GM12878 (cell line): ENCODE measurements at regions not wholly inside any gene's neighbourhood (a gene's known extent, or its start where the extent isn't known, plus 50 kb on each side); places are given as distances from the start of the nearest gene placed in this dataset.

Experiments used
- ATAC-seq: fragments of 200-7000 bp; cut with Tn5 transposase; 3 replicates; pipeline ENCODE4 v1.9.1; 2020; ENCODE audit warnings: mild to moderate bottlenecking, moderate library complexity
- BruUV-seq: library from RNA; stranded (reverse); fragments of 400-500 nt; replicated peaks from 2 replicates; lab custom pipeline; 2021; lab: Mats Ljungman, UMichigan
- CTCF ChIA-PET: fragments of 300-600 bp; sonication (Branson Sonifier 250); formaldehyde crosslinking; extraction: SDS; loops from one replicate; lab custom pipeline; 2021; ENCODE audit warnings: inconsistent platforms; lab: Yijun Ruan, JAX
- POLR2A ChIA-PET: fragments of 350-600 bp; formaldehyde crosslinking; extraction: SDS; loops from one replicate; lab custom pipeline; 2021; ENCODE audit warnings: inconsistent platforms; lab: Charles Lee
- RAD21 ChIA-PET: fragments of 300-600 bp; sonication (Branson Sonifier 250); formaldehyde crosslinking; loops from one replicate; lab custom pipeline; 2023; ENCODE audit warnings: antibody characterized with exemption; ENCODE audit not compliant: unreplicated experiment; lab: Charles Lee
- SMC1A ChIA-PET: fragments of 300-600 bp; sonication (Branson Sonifier 250); formaldehyde crosslinking; loops from one replicate; lab custom pipeline; 2023; ENCODE audit not compliant: unreplicated experiment, uncharacterized antibody; lab: Charles Lee
- DNase-seq: peaks from one replicate; pipeline ENCODE4 v3.0.0-alpha.2; 2011; ENCODE audit warnings: low read depth, low spot score
- FAIRE-seq: peaks from 3 replicates; lab custom pipeline; 2011; peaks lifted over from hg19 to GRCh38; lab: Jason Lieb, UNC
- H2AFZ ChIP-seq: 2 replicates; pipeline ENCODE4 v1.6.0; 2011; ENCODE audit warnings: low read depth, low read length, control low read depth; ENCODE audit not compliant: control insufficient read depth
- H3K27ac ChIP-seq: 2 replicates; pipeline ENCODE4 v1.5.1; 2011; ENCODE audit warnings: control low read depth; ENCODE audit not compliant: control insufficient read depth, insufficient read depth
- H3K27me3 ChIP-seq, 2 experiments: replicated peaks in 1 of 2; 2 replicates each; pipeline versions ENCODE4 v1.6.0 to v1.6.1; 2011; ENCODE audit warnings: low read length in 1 of 2; ENCODE audit not compliant: control insufficient read depth in 2 of 2, insufficient read depth in 2 of 2
- H3K36me3 ChIP-seq, 2 experiments: 2 replicates each; pipeline ENCODE4 v1.5.1; 2011; ENCODE audit warnings: low read length in 1 of 2; ENCODE audit not compliant: control insufficient read depth in 2 of 2, insufficient read depth in 2 of 2
- H3K4me1 ChIP-seq: 2 replicates; pipeline ENCODE4 v1.6.1; 2011; ENCODE audit warnings: mild to moderate bottlenecking, low read length, moderate library complexity, mixed read lengths; ENCODE audit not compliant: control insufficient read depth, insufficient read depth
- H3K4me2 ChIP-seq: 2 replicates; pipeline ENCODE4 v1.6.0; 2011; ENCODE audit warnings: control low read depth; ENCODE audit not compliant: control insufficient read depth, insufficient read depth
- H3K4me3 ChIP-seq: fragments of 200-600 bp; sonication (generic); 2 replicates; pipeline ENCODE4 v1.5.1; 2016
- H3K79me2 ChIP-seq: 2 replicates; pipeline ENCODE4 v1.6.0; 2011; ENCODE audit warnings: low read length; ENCODE audit not compliant: control insufficient read depth, insufficient read depth
- H3K9ac ChIP-seq: 2 replicates; pipeline ENCODE4 v1.8.0; 2011; ENCODE audit warnings: low read length, control low read depth, mixed read lengths; ENCODE audit not compliant: control insufficient read depth, insufficient read depth
- H3K9me3 ChIP-seq: replicated peaks from 3 replicates; pipeline ENCODE4 v1.5.1; 2011; ENCODE audit warnings: mild to moderate bottlenecking, low read length; ENCODE audit not compliant: control insufficient read depth, insufficient read depth
- H4K20me1 ChIP-seq: 2 replicates; pipeline ENCODE4 v1.6.0; 2011; ENCODE audit not compliant: control insufficient read depth, insufficient read depth
- BACH1 ChIP-seq: fragments of 450-650 bp; IDR thresholded peaks from 2 replicates; pipeline ENCODE4 v1.6.1; 2017; ENCODE audit warnings: mild to moderate bottlenecking, borderline replicate concordance
- CEBPB ChIP-seq, 2 experiments: fragments of 150-350 bp in 1 of 2; IDR thresholded peaks; 2 replicates each; pipeline ENCODE4 v1.6.1; 2012 to 2014; ENCODE audit warnings: low read depth in 2 of 2, low read length in 2 of 2, borderline replicate concordance in 1 of 2, inconsistent platforms in 1 of 2
- CREM ChIP-seq: IDR thresholded peaks from 2 replicates; pipeline ENCODE4 v1.6.1; 2014; ENCODE audit warnings: antibody characterized with exemption, low read depth
- FOXM1 ChIP-seq: IDR thresholded peaks from 2 replicates; pipeline ENCODE4 v1.6.1; 2012; ENCODE audit warnings: low read depth, mild to moderate bottlenecking, inconsistent platforms, low read length, moderate library complexity
- HDAC6 ChIP-seq: fragments of 200-600 bp; sonication (generic); IDR thresholded peaks from one replicate; pipeline ENCODE4 v1.8.0; 2017; ENCODE audit warnings: antibody characterized with exemption; ENCODE audit not compliant: unreplicated experiment
- MTA2 ChIP-seq: fragments of 450-650 bp; IDR thresholded peaks from 2 replicates; pipeline ENCODE4 v1.6.1; 2016; ENCODE audit warnings: low read depth, mild to moderate bottlenecking, moderate library complexity
- NFIC ChIP-seq: IDR thresholded peaks from 2 replicates; pipeline ENCODE4 v1.6.1; 2012; ENCODE audit warnings: low read depth, mild to moderate bottlenecking, inconsistent platforms, low read length, moderate library complexity
- NR2F1 ChIP-seq: fragments of 450-650 bp; conservative IDR thresholded peaks from 2 replicates; pipeline ENCODE4 v1.6.1; 2017; ENCODE audit warnings: mild to moderate bottlenecking
- NRF1 ChIP-seq: conservative IDR thresholded peaks from 2 replicates; pipeline ENCODE4 v1.6.1; 2011; ENCODE audit warnings: mild to moderate bottlenecking, low read depth, low read length, improper control_type of control experiment
- RB1 ChIP-seq: fragments of 450-650 bp; formaldehyde crosslinking; IDR thresholded peaks from 2 replicates; pipeline ENCODE4 v1.6.1; 2017; ENCODE audit warnings: mild to moderate bottlenecking, borderline replicate concordance
- SIN3A ChIP-seq: IDR thresholded peaks from 2 replicates; pipeline ENCODE4 v1.6.1; 2012; ENCODE audit warnings: low read depth, low read length, improper control_type of control experiment
- ZNF217 ChIP-seq: fragments of 450-650 bp; IDR thresholded peaks from 2 replicates; pipeline ENCODE4 v1.6.1; 2017; ENCODE audit warnings: antibody characterized with exemption, mild to moderate bottlenecking
- WGBS: methylation state at CpG from one replicate; pipeline ENCODE4 v1.1.6; 2016; ENCODE audit warnings: low lambda C conversion rate; ENCODE audit not compliant: insufficient replicate concordance, insufficient coverage; ENCODE audit errors: missing lambda C conversion rate; 5-methylcytosine and 5-hydroxymethylcytosine counted together
- in situ Hi-C: fragments of 300-500 bp; cut with MboI; formaldehyde crosslinking; loops from 9 replicates; pipeline ENCODE4 v1.14.3; 2018; ENCODE audit warnings: mixed read lengths
- intact Hi-C: fragments of 100-400 bp; cut with micrococcal nuclease; formaldehyde crosslinking; loops from one replicate; pipeline ENCODE4 v1.14.2; 2022; ENCODE audit not compliant: unreplicated experiment

- Histone ChIP-seq H3K27me3 (no peaks in the 10 kb centered on the region; a peak in 3 of 4 replicates), H3K79me2 (no peaks in the 10 kb centered on the region), H4K20me1 (no peaks in the 10 kb centered on the region), H3K4me2 (no peak overlapping the region), H3K9me3 (no peaks in the 10 kb centered on the region), H3K4me3 (no peak overlapping the region), H3K4me1 (no peaks in the 10 kb centered on the region), H2AFZ (no peak overlapping the region), H3K36me3 (no peaks in the 10 kb centered on the region), H3K9ac (no peak overlapping the region), H3K27ac (no peak overlapping the region)
- no TSS peak for BruUV-seq
- RAD21 ChIA-PET: no interaction called here
- ATAC-seq: no peak
- intact Hi-C loops: no loop called here
- no peak for FAIRE-seq
- CTCF ChIA-PET: no interaction called here
- SMC1A ChIA-PET: no interaction called here
- TF ChIP-seq MTA2: no peak
- TF ChIP-seq CEBPB (IDR thresholded peaks at IDR 0.05; ENCODE audit: borderline replicate concordance in 1 of 2, low read depth in 2 of 2, low read length in 2 of 2): no peak
- no peak for TF ChIP-seq CREM
- in situ Hi-C loops: no loop called here
- DNase-seq: no peak
- WGBS: 0% methylated on average over 2 of the region's 2 CpGs
- POLR2A ChIA-PET: no interaction called here
Observed at GRCh38 chr11:45089251-45089650, 57.2 kb upstream of the PRDM11 start.

- Histone ChIP-seq H3K27me3 (no peaks in the 10 kb centered on the region; a peak in 3 of 4 replicates), H3K36me3 (no peaks in the 10 kb centered on the region), H3K79me2 (no peaks in the 10 kb centered on the region), H3K4me1 (no peaks in the 10 kb centered on the region), H2AFZ (no peak overlapping the region), H3K4me2 (no peak overlapping the region), H3K9me3 (no peaks in the 10 kb centered on the region), H3K9ac (no peak overlapping the region), H3K4me3 (no peak overlapping the region), H4K20me1 (no peaks in the 10 kb centered on the region)
- ChIA-PET CTCF (interaction anchor here (0.7 to 1.4 kb wide), 2 partner anchors 71 to 153 kb away, joined by 3 to 4 read pairs; no protein-coding TSS in a partner anchor), RAD21 (no interaction called here), POLR2A (no interaction called here), SMC1A (no interaction called here)
- 33% methylated on average over 6 of the region's 6 CpGs for WGBS
- BruUV-seq: no TSS peak
- no peak for DNase-seq
- intact Hi-C loops: no loop called here
- no peak for FAIRE-seq
- no peak for ATAC-seq
- TF ChIP-seq HDAC6 (no peak), NFIC (no peak), SIN3A (no peak), NRF1 (no peak), RB1 (no peak), FOXM1 (no peak), NR2F1 (no peak), ZNF217 (no peak), BACH1 (no peak)
- TF ChIP-seq, all 136 proteins: peak for 0
- in situ Hi-C loops: no loop called here
- H3K27ac ChIP-seq: no peak overlapping the region
Observed at GRCh38 chr11:45089676-45090499, 56.6 kb upstream of the PRDM11 start.
